ENCODE measurements at regions not wholly inside any gene's neighbourhood (a gene's known extent, or its start where the extent isn't known, plus 50 kb on each side); places are given as distances from the start of the nearest gene placed in this dataset.

DNA sequence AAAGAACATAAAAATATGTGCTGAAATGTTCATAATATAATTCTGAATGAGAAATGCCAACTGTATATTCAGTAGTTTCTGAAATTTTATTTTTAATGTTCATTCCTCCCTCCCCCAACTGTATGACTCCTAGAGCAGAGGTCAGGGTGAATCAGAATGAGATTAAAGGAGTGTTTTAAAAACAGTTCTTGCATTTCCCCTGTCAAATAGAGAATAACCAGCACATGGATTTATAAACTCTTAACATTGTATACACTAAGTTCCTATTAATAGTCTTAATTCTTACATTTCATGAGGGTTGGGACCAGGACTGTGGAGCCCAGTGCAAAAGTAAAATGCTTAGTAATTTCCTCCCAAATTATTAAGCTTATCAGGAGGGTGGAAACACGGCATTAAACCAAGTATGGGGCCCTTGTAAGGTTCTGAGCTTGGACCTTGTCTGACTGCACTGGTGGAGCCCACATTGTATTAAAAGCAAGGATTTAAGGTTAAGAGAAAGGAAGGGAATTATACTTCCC, 474.6 kb upstream of the RAG2 start:
- TF ChIP-seq, protein P1, sequence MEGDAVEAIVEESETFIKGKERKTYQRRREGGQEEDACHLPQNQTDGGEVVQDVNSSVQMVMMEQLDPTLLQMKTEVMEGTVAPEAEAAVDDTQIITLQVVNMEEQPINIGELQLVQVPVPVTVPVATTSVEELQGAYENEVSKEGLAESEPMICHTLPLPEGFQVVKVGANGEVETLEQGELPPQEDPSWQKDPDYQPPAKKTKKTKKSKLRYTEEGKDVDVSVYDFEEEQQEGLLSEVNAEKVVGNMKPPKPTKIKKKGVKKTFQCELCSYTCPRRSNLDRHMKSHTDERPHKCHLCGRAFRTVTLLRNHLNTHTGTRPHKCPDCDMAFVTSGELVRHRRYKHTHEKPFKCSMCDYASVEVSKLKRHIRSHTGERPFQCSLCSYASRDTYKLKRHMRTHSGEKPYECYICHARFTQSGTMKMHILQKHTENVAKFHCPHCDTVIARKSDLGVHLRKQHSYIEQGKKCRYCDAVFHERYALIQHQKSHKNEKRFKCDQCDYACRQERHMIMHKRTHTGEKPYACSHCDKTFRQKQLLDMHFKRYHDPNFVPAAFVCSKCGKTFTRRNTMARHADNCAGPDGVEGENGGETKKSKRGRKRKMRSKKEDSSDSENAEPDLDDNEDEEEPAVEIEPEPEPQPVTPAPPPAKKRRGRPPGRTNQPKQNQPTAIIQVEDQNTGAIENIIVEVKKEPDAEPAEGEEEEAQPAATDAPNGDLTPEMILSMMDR (IDR thresholded peaks at IDR 0.05; ENCODE audit: insufficient read depth, low read length): no peak
- TF ChIP-seq, protein P2, sequence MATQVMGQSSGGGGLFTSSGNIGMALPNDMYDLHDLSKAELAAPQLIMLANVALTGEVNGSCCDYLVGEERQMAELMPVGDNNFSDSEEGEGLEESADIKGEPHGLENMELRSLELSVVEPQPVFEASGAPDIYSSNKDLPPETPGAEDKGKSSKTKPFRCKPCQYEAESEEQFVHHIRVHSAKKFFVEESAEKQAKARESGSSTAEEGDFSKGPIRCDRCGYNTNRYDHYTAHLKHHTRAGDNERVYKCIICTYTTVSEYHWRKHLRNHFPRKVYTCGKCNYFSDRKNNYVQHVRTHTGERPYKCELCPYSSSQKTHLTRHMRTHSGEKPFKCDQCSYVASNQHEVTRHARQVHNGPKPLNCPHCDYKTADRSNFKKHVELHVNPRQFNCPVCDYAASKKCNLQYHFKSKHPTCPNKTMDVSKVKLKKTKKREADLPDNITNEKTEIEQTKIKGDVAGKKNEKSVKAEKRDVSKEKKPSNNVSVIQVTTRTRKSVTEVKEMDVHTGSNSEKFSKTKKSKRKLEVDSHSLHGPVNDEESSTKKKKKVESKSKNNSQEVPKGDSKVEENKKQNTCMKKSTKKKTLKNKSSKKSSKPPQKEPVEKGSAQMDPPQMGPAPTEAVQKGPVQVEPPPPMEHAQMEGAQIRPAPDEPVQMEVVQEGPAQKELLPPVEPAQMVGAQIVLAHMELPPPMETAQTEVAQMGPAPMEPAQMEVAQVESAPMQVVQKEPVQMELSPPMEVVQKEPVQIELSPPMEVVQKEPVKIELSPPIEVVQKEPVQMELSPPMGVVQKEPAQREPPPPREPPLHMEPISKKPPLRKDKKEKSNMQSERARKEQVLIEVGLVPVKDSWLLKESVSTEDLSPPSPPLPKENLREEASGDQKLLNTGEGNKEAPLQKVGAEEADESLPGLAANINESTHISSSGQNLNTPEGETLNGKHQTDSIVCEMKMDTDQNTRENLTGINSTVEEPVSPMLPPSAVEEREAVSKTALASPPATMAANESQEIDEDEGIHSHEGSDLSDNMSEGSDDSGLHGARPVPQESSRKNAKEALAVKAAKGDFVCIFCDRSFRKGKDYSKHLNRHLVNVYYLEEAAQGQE (IDR thresholded peaks at IDR 0.05; ENCODE audit: insufficient replicate concordance, low read depth): no peak
- TF ChIP-seq POLR2AphosphoS5 (IDR thresholded peaks at IDR 0.05; ENCODE audit: low read depth) (no peak), GABPA (IDR thresholded peaks at IDR 0.05; ENCODE audit: low read depth) (no peak), SPI1 (IDR thresholded peaks at IDR 0.05; ENCODE audit: borderline replicate concordance, low read depth) (no peak)

Data from HL-60 (cell line).